HPDE6-E6E7 (cell line): ENCODE measurements at regions not wholly inside any gene's neighbourhood (a gene's known extent, or its start where the extent isn't known, plus 50 kb on each side); places are given as distances from the start of the nearest gene placed in this dataset.

Source experiments
- DNase-seq: peaks from one replicate; pipeline ENCODE4 v3.0.0; 2011; ENCODE audit warnings: missing footprints; ENCODE audit errors: extremely low spot score

GRCh38 chr2:193774166-193774565 lies 1579.4 kb upstream of the TMEFF2 start:
- no peak for DNase-seq

- no peak for DNase-seq
Measured at GRCh38 chr2:193751299-193751698, 1556.6 kb upstream of the TMEFF2 start.

DNA sequence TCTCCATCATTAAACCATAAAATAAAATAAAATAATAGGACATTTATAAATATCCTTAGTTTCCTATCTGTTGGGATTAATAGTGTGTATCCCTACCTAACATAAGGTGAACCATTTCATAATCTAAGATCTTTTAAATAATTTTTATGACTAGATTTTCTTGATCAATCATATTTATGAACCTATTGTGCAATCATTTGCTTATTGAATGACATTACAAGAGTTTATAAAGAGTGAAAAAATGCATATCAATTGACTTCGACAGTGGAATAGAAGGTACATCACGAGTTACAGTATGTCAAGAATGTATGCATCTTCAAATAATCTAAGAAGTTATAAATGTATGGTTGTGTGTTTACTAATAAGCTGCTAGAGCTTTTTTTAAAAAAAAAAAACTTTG lies 1554.8 kb upstream of the TMEFF2 start:
- DNase-seq, result no peak

DNA sequence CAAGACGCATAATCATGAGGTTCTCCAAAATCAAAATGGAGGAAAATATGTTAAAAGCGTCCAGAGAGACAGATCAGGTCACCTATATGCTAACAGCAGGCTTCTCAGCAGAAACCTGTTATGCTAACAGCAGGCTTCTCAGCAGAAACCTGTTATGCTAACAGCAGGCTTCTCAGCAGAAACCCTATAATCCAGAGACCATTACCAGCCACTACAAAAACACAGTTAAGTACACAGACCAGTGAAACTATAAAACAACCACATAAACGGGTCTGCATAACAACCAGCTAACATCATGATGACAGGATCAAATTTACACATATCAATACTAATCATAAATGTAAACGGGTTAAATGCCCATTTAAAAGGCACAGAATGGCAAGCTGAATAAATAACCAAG lies 1548.4 kb upstream of the TMEFF2 start:
- DNase-seq, result no peak

GRCh38 chr2:193738892-193739291 lies 1544.2 kb upstream of the TMEFF2 start:
- DNase-seq, result no peak

- DNase-seq, result no peak
Measured at GRCh38 chr2:193712912-193713311, 1518.2 kb upstream of the TMEFF2 start.

DNA sequence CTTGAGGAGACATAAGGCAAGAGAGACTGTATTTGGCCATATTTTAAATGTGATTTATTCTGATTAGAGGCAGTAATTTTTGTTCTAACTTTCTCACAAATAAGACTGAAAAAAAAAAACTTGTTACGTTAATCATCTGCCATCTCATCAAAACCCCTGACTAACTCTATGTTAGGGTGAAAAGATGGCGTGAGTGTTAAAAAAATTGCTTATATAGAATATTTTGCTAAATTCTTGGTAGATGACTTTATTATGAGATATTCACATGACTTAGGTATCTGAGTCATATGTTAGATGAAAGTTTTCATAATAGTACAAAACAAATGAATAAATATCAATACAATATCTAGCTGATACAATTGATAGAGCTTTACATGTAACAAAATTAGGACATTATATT lies 1508.7 kb upstream of the TMEFF2 start:
- no peak for DNase-seq

GRCh38 chr2:193701484-193701883 lies 1506.8 kb upstream of the TMEFF2 start:
- DNase-seq, result no peak

DNA sequence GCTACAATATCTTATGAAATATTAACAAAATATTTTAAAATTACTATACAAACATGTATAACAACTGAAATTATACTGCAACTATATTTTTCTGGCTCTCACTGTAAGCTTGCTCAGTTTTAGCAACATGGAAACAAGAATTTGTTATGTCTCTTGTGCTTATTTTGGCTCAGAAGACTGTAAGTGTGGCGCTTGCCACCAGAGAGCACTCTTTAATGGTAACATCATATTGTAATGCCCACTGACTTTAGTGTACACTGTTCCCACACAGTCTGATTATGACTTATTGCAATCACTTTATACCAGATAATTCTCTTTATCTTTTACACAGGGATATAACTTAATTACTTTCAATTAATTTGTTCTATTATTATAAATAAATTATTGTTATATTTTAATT lies 1500.6 kb upstream of the TMEFF2 start:
- no peak for DNase-seq

DNA sequence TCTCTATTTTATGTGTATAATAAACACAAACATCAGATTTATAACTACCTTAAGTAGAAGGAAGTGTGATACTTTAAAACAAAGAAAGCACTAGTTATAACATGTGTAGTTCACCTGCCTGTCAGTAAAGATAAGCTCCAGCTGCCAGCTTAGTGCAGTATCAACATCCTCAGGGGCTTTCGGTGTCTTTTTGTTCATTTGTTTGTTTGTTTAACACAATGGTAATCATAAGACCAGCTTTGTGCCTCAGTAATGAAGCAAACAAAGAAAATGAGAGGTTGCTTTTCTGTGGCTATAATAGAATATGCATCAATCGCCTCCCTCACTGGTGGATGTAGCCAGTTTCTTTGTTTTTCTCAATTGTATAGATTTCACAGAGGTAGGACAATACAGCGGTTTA lies 1499.0 kb upstream of the TMEFF2 start:
- DNase-seq, result no peak

DNA sequence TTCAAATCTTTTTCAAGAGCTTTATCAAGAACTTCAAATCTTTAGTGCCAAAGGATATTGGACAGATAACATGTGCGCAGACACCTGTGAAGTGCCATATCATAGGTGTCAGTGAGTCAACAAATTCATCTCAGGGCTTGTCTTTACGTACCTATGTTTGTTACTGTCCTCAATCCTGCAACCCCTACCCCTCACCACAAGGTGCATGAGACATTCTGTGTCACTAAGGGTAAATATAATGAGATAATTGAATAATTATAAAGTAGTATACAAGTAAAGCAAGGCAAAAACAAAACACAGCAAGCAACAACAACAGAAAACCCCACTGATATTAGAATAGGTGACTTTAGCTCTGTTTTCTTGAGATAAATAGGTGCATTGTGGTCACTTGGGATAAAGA lies 1495.8 kb upstream of the TMEFF2 start:
- DNase-seq, result no peak

- DNase-seq, result no peak
Measured at GRCh38 chr2:193687195-193687594, 1492.5 kb upstream of the TMEFF2 start.

DNA sequence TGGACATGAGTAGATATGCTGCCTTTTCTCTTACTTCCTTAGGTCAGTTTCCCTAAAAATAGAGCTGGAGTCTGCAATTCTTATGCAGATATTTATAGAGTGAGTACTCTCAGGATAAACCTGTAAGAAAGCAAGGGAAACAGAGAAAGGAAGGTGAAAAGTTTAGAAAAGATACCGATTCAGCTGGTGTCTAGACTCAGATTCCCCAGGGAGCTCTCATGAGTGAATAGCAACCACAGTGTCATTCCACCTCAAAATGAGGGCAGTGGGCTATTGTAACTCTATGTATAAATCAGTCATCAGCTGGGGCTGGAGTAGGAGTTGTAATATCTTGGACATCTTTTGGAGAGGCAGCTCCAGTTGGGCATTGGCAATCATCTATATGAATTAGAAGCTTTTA lies 1485.1 kb upstream of the TMEFF2 start:
- DNase-seq, result no peak

DNA sequence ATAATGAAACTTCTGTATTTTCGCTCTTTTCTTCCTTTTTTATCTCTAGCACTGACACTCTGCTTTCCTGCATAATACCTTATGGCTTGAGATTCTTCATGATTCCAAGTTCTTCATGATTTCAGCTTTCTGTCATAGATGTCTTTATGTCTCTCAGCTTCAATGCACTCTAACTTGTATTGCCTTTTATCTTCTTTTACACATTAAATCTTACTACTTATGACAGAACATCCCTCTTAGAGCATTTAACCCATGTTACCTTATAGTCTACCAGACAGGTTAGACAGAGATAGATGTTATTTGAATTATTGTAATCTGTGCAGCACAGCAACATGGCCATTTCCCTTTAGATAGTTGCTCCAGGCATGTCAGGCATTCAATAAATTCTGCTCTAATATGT lies 1475.7 kb upstream of the TMEFF2 start:
- DNase-seq, result no peak

GRCh38 chr2:193668557-193669323 lies 1474.0 kb upstream of the TMEFF2 start:
- no peak for DNase-seq

- DNase-seq, result no peak
Measured at GRCh38 chr2:193627927-193628272, 1433.2 kb upstream of the TMEFF2 start.

DNA sequence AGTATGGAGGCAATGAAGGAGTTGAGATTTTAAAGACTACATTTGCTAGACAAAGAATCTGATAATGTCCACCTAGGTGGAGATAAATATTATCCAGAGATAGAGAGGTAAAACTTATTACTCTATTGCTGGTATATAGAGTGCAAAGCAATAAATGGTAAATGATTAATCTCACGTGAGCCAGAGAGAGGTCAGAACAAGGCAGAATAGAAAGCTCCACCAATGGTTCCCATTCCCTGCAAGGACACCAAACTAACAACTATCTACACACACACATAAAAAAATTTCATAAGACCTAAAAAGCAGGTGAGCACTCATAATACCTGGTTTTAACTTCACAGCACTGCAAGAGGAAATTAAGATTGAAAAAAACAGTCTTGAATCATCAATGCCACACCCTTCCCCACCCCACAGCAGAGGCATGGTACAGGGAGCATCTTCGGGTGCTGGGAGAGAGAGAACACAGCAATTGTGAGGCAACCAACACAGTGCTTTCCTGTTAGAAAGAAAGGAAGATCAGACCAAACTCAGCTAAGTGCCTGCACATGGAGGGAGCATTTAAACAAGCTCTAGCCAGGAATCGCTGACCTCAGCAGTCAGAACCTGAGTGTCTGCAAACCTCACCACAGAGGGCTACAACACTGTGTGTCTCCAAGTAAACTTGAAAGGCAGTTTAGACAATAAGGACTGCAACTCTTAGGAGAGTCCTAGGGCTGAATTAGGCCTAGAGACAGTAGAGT lies 1432.6 kb upstream of the TMEFF2 start:
- DNase-seq, result no peak

DNA sequence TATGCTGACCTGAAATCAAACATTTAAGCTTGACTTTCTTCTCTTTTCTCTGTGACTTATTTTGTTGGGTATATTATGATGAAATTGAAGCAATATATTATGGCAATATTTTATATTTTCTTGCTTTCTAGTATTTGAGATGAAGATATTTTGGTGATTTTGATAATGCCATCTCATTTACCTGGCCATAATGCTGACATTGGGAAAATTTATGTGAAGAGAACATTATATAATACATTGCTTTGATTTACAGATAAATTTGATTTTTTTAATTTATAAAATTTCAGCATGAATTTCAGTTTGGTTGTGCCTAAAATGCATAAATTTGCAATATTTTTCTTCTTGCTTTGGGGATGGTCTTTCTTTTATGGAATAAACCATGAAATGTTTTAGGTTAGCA lies 1413.7 kb upstream of the TMEFF2 start:
- no peak for DNase-seq

GRCh38 chr2:193590831-193591230 lies 1396.1 kb upstream of the TMEFF2 start:
- DNase-seq, result no peak

DNA sequence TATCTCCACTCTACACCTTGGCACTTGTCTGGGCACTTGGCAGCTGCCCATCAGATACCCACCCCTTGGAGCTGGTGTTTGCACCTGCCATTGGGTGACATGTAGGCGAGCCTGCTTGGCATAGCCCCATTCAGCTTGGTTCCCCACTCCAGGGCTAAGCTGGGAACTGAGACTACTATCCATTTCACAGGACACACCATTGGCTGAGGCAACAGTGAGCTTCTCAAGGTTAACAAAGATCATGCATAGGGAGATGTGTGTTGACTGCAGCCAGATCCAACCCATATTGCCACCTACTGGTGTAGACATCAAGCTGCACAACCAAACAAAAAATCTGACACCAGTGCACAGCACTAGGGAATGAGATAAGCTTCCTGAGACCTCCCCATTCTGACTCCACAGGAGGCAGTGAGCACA lies 1389.8 kb upstream of the TMEFF2 start:
- DNase-seq, result peak; percentile 28

- peak; percentile 17 for DNase-seq
Measured at GRCh38 chr2:193583638-193584400, 1389.1 kb upstream of the TMEFF2 start.

- DNase-seq, result no peak
Measured at GRCh38 chr2:193581807-193582206, 1387.1 kb upstream of the TMEFF2 start.
